WTC11 (cell line): ENCODE measurements at regions not wholly inside any gene's neighbourhood (a gene's known extent, or its start where the extent isn't known, plus 50 kb on each side); places are given as distances from the start of the nearest gene placed in this dataset.

Experiments used
- CREB1 ChIP-seq: sonication (generic); formaldehyde crosslinking; IDR thresholded peaks from 2 replicates; pipeline ENCODE4 v1.8.0; 2023; ENCODE audit warnings: mild to moderate bottlenecking, missing genetic modification reagents
- MXD4 ChIP-seq: fragments of 250-450 bp; sonication (Bioruptor Pico); IDR thresholded peaks from 2 replicates; pipeline ENCODE4 v1.8.0; 2021; ENCODE audit warnings: mild to moderate bottlenecking, moderate library complexity, borderline replicate concordance
- SMAD4 ChIP-seq: sonication (generic); formaldehyde crosslinking; IDR thresholded peaks from 2 replicates; pipeline ENCODE4 v1.8.0; 2022; ENCODE audit warnings: mild to moderate bottlenecking, missing genetic modification reagents
- TCF7 ChIP-seq: sonication (generic); formaldehyde crosslinking; IDR thresholded peaks from 2 replicates; pipeline ENCODE4 v1.8.0; 2022; ENCODE audit warnings: mild to moderate bottlenecking, low read depth, missing genetic modification reagents, moderate library complexity
- TF ChIP-seq, protein P1 (sequence below): fragments of 200-600 bp; IDR thresholded peaks from 2 replicates; pipeline ENCODE4 v1.8.0; 2022; ENCODE audit warnings: antibody characterized with exemption

DNA sequence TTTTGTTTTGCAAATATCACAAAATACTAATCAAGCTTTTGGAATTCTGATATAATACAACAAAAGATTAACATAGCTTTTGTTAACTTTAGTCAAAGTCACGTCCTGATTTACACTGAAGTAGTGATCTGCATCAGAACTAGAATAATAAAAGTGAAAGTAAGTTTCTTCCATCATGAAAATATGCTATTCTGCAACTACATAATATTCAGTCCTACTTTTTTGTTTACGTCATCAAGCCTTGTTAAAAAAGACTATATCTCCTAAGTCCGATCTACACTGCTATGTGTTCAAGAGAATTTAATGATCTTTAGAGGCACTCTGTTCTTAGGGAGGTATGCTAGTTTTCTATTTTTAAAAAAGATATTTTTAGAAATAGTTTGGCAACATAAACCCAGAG lies 330.1 kb downstream of the ARPP21 start:
- TF ChIP-seq, protein P1, sequence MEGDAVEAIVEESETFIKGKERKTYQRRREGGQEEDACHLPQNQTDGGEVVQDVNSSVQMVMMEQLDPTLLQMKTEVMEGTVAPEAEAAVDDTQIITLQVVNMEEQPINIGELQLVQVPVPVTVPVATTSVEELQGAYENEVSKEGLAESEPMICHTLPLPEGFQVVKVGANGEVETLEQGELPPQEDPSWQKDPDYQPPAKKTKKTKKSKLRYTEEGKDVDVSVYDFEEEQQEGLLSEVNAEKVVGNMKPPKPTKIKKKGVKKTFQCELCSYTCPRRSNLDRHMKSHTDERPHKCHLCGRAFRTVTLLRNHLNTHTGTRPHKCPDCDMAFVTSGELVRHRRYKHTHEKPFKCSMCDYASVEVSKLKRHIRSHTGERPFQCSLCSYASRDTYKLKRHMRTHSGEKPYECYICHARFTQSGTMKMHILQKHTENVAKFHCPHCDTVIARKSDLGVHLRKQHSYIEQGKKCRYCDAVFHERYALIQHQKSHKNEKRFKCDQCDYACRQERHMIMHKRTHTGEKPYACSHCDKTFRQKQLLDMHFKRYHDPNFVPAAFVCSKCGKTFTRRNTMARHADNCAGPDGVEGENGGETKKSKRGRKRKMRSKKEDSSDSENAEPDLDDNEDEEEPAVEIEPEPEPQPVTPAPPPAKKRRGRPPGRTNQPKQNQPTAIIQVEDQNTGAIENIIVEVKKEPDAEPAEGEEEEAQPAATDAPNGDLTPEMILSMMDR = no peak
- TF ChIP-seq TCF7 (CRISPR knock-in tag) (no peak), SMAD4 (no peak), MXD4 (CRISPR knock-in tag) (no peak), CREB1 (no peak)
